HG02642 (cell line): ENCODE measurements at regions not wholly inside any gene's neighbourhood (a gene's known extent, or its start where the extent isn't known, plus 50 kb on each side); places are given as distances from the start of the nearest gene placed in this dataset.

ENCODE experiments used
- ATAC-seq: cut with Tn5 transposase; IDR thresholded peaks from one replicate; pipeline ENCODE4 v1.9.1; 2021; ENCODE audit warnings: mild to moderate bottlenecking; ENCODE audit not compliant: unreplicated experiment, poor library complexity

GRCh38 chr12:45102818-45103217 lies 51.9 kb upstream of the DBX2 start:
- no peak for ATAC-seq

- ATAC-seq = no peak
Observed at GRCh38 chr12:45105996-45106395, 55.1 kb upstream of the DBX2 start.

- no peak for ATAC-seq
Observed at GRCh38 chr12:45112306-45112705, 61.4 kb upstream of the DBX2 start.

- no peak for ATAC-seq
Observed at GRCh38 chr12:45121224-45121623, 70.3 kb upstream of the DBX2 start.

- ATAC-seq = no peak
Observed at GRCh38 chr12:45122768-45123380, 72.0 kb upstream of the DBX2 start.

GRCh38 chr12:45124485-45125155 lies 73.7 kb upstream of the DBX2 start:
- no peak for ATAC-seq

- ATAC-seq = no peak
Observed at GRCh38 chr12:45125997-45126396, 75.1 kb upstream of the DBX2 start.

- no peak for ATAC-seq
Observed at GRCh38 chr12:45128637-45129036, 77.7 kb upstream of the DBX2 start.

- ATAC-seq = peak; percentile 84
Observed at GRCh38 chr12:45130881-45131281, 80.0 kb upstream of the DBX2 start.

- ATAC-seq = no peak
Observed at GRCh38 chr12:45131506-45131905, 80.6 kb upstream of the DBX2 start.

- ATAC-seq = no peak
Observed at GRCh38 chr12:45138609-45139008, 77.3 kb upstream of the ANO6 start.

GRCh38 chr12:45148006-45148405 lies 67.9 kb upstream of the ANO6 start:
- no peak for ATAC-seq

- no peak for ATAC-seq
Observed at GRCh38 chr12:45148619-45149018, 67.3 kb upstream of the ANO6 start.

GRCh38 chr12:45165284-45165683 lies 50.6 kb upstream of the ANO6 start:
- no peak for ATAC-seq

- no peak for ATAC-seq
Observed at GRCh38 chr12:45166056-45166455, 49.8 kb upstream of the ANO6 start.
